ENCODE measurements at regions not wholly inside any gene's neighbourhood (a gene's known extent, or its start where the extent isn't known, plus 50 kb on each side); places are given as distances from the start of the nearest gene placed in this dataset.
A peak's percentile ranks its signal among the peaks of the same experiment; 100 is the strongest.

DNA sequence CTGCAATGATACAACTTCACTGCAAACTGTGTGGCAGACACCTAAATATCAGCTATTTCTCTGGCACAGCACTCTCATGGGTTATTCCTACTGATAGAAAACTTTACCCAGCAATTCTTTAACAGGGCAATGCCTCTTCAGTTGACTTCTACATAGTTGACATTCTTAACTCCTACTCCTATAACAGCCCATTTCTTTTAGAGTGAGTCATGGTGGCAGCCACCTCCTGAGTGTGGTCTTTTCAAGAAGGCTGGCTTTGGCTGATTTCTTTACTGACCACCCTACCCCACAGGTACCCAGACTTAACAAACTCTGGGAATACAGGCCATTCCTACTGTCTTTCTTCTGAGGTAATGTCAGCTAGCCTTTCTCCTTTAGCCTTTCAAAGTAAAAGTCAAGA is 805.8 kb upstream of the ADGRL2 start:
- in situ Hi-C loops (cut with HindIII; ENCODE audit: low pct_ligation_motif_present, low pct_unique_long_range_greater_than_20kb, low sequenced_read_pairs), result no loop called here
- peak; percentile 26 for DNase-seq

GRCh38 chr1:80994038-80994437 is 806.7 kb upstream of the ADGRL2 start:
- in situ Hi-C loops (cut with HindIII; ENCODE audit: low pct_ligation_motif_present, low pct_unique_long_range_greater_than_20kb, low sequenced_read_pairs), result no loop called here
- DNase-seq, result no peak

GRCh38 chr1:80993154-80993980 is 807.4 kb upstream of the ADGRL2 start:
- DNase-seq, result no peak
- in situ Hi-C loops (cut with HindIII; ENCODE audit: low pct_ligation_motif_present, low pct_unique_long_range_greater_than_20kb, low sequenced_read_pairs), result no loop called here

- in situ Hi-C loops (cut with HindIII; ENCODE audit: low pct_ligation_motif_present, low pct_unique_long_range_greater_than_20kb, low sequenced_read_pairs), result no loop called here
- no peak for DNase-seq
Observed at GRCh38 chr1:80989455-80989854, 811.3 kb upstream of the ADGRL2 start.

DNA sequence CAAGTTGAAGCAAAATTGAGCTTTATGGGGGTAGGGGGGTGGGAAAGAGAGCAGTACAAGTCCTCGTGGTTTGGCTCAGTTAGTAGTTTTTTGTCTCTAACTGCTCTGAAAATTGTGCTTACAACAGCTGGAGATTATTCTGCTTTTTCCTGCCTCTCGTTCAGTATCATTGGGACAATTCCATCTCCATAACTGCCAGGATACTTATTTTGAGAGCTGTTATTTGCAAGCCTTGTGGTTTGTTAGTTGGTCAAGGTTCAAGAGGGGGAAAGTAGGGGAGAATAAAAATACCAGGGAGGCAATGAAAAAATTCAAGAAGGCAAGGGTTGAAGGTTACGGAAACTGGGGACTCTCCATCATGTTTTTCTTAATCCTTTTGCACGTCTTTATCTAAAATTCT is 811.8 kb upstream of the ADGRL2 start:
- no peak for DNase-seq
- in situ Hi-C loops (cut with HindIII; ENCODE audit: low pct_ligation_motif_present, low pct_unique_long_range_greater_than_20kb, low sequenced_read_pairs), result no loop called here

- DNase-seq, result peak; percentile 22
- in situ Hi-C loops (cut with HindIII; ENCODE audit: low pct_ligation_motif_present, low pct_unique_long_range_greater_than_20kb, low sequenced_read_pairs), result no loop called here
Observed at GRCh38 chr1:80987824-80988223, 812.9 kb upstream of the ADGRL2 start.

DNA sequence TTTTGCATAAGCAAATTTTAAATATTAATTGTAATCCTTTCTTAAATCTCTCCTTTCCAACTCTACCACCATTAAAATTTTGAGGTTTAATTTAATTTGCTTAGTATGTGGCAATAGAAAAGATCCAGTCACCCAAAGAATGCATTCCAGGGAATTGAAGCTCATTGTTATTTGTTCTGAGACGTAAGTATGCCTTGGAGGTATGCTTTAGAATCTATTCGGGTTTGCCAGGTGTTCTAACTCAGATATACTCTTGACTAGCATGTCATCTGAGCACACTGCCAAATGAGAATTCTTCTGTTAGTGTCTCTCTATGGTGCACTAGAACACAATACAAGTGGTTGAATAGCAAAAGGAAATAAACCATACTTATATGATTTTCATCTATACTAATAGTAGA is 813.6 kb upstream of the ADGRL2 start:
- no peak for DNase-seq

DNA sequence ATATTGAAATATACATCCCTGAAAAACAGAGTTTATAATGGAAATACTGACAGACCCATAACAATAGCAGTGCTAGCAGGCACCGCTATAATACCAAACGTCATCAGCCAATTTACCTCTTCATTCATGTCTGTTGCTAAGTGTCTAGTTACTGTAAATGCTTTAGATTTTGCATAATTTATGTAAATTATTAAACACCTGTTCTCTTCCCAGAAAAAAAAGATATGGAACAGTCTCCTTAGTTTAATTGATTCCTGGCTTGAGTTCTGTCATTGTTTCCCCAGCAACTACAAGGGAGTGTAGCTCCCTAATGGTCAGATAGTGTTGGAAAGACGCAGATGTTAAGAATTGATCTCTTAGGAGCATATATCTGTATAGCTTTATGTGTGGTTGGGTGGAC is 817.9 kb upstream of the ADGRL2 start:
- in situ Hi-C loops (cut with HindIII; ENCODE audit: low pct_ligation_motif_present, low pct_unique_long_range_greater_than_20kb, low sequenced_read_pairs), result no loop called here

More for the DNA sequence above, 813.6 kb upstream of the ADGRL2 start:
- in situ Hi-C loops (cut with HindIII; ENCODE audit: low pct_ligation_motif_present, low pct_unique_long_range_greater_than_20kb, low sequenced_read_pairs), result no loop called here

GRCh38 chr1:80973101-80973500 is 827.6 kb upstream of the ADGRL2 start:
- DNase-seq, result no peak
- in situ Hi-C loops (cut with HindIII; ENCODE audit: low pct_ligation_motif_present, low pct_unique_long_range_greater_than_20kb, low sequenced_read_pairs), result no loop called here

More for the DNA sequence above, 817.9 kb upstream of the ADGRL2 start:
- no peak for DNase-seq

DNA sequence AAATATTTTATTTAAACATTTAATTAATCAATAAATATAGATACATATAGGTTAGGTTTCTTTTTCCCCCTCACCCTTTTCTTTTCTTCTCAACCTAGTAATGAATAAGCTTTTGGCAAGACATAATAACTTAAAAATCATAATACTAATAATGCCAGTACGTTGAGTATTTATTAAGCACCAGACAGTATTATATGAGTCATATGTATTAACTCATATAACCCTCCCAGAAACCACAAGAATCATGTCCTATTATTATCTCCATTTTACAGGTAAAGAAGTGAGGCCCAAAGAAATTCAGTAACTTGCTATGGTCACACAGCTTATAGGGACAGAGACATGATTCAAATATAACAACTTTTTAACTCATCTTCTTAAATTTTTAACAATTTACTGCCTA is 834.5 kb upstream of the ADGRL2 start:
- no peak for DNase-seq
- in situ Hi-C loops (cut with HindIII; ENCODE audit: low pct_ligation_motif_present, low pct_unique_long_range_greater_than_20kb, low sequenced_read_pairs), result no loop called here

GRCh38 chr1:80962564-80962963 is 838.2 kb upstream of the ADGRL2 start:
- DNase-seq, result no peak
- in situ Hi-C loops (cut with HindIII; ENCODE audit: low pct_ligation_motif_present, low pct_unique_long_range_greater_than_20kb, low sequenced_read_pairs), result no loop called here

GRCh38 chr1:80961464-80962190 is 839.1 kb upstream of the ADGRL2 start:
- no peak for DNase-seq

GRCh38 chr1:80933346-80933745 is 867.4 kb upstream of the ADGRL2 start:
- in situ Hi-C loops (cut with HindIII; ENCODE audit: low pct_ligation_motif_present, low pct_unique_long_range_greater_than_20kb, low sequenced_read_pairs), result no loop called here

More at GRCh38 chr1:80961464-80962190, 839.1 kb upstream of the ADGRL2 start:
- in situ Hi-C loops (cut with HindIII; ENCODE audit: low pct_ligation_motif_present, low pct_unique_long_range_greater_than_20kb, low sequenced_read_pairs), result no loop called here

GRCh38 chr1:80931178-80931577 is 869.6 kb upstream of the ADGRL2 start:
- in situ Hi-C loops (cut with HindIII; ENCODE audit: low pct_ligation_motif_present, low pct_unique_long_range_greater_than_20kb, low sequenced_read_pairs), result no loop called here
- no peak for DNase-seq

More at GRCh38 chr1:80933346-80933745, 867.4 kb upstream of the ADGRL2 start:
- DNase-seq, result no peak

- DNase-seq, result no peak
Observed at GRCh38 chr1:80929868-80930508, 870.7 kb upstream of the ADGRL2 start.

GRCh38 chr1:80926531-80926930 is 874.2 kb upstream of the ADGRL2 start:
- in situ Hi-C loops (cut with HindIII; ENCODE audit: low pct_ligation_motif_present, low pct_unique_long_range_greater_than_20kb, low sequenced_read_pairs), result no loop called here
- DNase-seq, result no peak

More at GRCh38 chr1:80929868-80930508, 870.7 kb upstream of the ADGRL2 start:
- in situ Hi-C loops (cut with HindIII; ENCODE audit: low pct_ligation_motif_present, low pct_unique_long_range_greater_than_20kb, low sequenced_read_pairs), result no loop called here

DNA sequence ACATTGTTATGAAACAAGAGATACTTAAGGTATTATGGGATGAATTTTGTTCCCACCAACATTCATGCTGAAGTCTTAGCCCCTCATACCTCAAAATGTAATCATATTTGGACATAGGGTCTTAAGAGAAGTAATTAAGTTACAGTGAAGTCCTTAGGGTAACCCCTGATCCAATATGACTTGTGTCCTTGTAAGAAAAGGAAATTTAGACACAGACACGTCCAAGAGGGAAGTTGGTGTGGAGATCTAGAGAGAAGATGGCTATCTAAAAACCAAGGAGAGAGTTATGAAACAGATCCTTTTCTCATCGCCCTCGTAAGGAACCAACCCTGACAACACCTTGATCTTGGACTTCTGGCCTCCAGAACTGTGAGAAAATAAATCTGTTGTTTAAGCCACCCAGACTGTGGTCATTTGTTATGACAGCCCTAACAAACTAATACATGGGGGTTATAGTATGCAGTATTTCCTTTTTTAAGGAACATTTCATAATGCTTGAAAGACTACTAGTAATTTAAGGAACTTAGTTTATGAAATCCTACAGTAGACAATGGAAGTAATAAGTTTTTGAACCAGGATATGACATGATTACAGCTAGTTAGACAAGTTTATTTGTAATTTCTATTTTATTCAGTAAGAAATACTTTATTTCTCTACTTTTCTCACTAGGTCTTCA is 875.5 kb upstream of the ADGRL2 start:
- no peak for DNase-seq
- in situ Hi-C loops (cut with HindIII; ENCODE audit: low pct_ligation_motif_present, low pct_unique_long_range_greater_than_20kb, low sequenced_read_pairs), result no loop called here

DNA sequence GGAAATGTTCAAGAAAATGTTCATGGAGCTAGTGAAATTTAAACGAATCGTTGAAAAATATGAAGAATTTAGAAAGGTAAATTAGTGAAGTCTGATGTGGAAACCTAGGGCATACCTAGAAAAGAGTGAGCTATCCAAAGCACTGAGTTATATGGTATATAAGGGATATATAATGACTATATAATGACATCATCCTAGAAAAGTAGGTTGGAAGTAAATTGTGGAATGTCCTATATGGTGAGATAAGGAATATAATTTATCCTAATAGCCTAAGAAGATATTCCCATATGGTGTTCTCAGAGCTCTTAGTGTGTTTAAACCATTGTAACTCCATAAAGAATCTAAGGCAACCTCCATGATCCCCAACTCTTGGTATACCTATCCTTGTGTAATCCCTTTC is 876.4 kb upstream of the ADGRL2 start:
- no peak for DNase-seq
- in situ Hi-C loops (cut with HindIII; ENCODE audit: low pct_ligation_motif_present, low pct_unique_long_range_greater_than_20kb, low sequenced_read_pairs), result no loop called here

DNA sequence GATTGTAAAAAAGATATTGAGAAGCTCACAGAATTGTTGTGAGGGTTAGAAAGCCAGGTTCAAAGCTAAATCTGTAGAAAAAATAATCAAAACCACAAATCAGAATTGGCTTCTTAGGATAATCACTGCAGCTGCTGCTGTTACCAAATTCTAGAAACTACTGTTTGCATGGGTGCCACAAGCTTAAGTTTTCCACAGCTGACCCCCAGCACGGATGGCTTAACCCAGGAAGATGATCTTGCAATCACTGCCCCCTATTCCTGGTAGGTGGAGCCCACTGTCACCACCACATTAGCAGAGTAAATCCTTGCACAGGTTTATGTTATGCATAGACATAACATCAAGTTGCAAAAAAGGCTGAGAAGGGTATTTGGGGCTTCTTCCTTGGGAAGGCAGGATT is 877.8 kb upstream of the ADGRL2 start:
- no peak for DNase-seq
- in situ Hi-C loops (cut with HindIII; ENCODE audit: low pct_ligation_motif_present, low pct_unique_long_range_greater_than_20kb, low sequenced_read_pairs), result no loop called here
